NAMALWA (cell line): ENCODE measurements at regions not wholly inside any gene's neighbourhood (a gene's known extent, or its start where the extent isn't known, plus 50 kb on each side); places are given as distances from the start of the nearest gene placed in this dataset.
"Not testable (repeated sequence)": the region's sequence is repeated elsewhere in the genome, so short reads cannot be mapped to it uniquely, and the experiment has no call there.

Source experiments
- DNase-seq: peaks from one replicate; pipeline ENCODE4 v3.0.0-alpha.2; 2015; ENCODE audit warnings: low spot score

DNA sequence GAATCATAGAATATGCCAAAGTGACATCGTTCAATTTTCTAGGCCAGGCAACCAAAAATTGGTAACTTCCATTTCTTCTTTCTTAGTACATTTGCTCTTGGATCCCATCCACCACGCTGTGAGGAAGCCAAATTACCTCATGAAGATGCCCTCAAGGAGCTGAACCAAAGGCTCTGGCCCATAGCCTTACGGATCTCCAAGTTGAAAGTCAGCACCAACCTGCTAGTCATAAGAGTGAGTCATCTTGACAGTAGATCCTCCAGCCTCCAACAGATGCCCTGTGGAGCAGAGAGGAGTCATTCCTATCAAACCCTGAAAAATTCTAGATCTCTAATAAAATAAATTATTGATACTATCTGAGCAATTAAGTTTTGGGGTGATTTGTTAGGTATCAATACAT is 322.5 kb upstream of the COL8A1 start:
- no peak for DNase-seq

DNA sequence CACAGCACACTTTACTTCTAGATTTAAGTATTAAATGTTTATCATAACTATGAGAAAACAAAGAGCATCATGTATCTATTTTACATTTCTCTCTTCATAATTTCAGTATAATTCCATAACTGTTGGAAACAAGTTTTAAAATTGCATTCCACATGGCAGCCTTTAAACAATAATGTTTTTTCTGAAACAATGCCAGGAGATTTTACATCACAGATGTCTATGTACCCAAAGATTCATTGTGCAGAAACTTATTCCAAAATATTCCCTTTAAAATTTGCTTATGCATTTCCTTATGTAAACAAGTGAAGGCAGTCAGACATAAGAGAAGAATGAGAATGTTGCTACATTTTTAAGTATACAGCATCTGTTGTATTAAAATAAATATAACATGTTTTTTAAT is 324.9 kb upstream of the COL8A1 start:
- no peak for DNase-seq

DNA sequence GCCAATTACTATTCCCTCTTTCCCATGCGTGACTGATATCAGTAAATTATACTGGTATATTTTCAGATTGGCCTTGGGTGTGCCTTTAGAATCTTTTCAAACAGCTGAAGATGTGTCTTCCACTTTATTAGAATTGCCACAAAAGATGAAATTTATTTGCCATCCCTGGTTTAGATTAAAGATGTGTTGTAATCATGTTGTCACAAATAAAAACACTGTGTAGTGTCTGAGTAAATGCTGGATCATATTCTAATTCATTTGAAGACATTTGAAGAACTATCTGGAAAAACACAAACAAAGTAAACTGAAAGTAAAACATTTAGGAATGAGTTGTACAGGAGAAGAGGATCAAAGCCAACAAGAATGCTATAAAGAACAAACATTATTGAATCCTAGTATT is 339.7 kb upstream of the COL8A1 start:
- DNase-seq: no peak

DNA sequence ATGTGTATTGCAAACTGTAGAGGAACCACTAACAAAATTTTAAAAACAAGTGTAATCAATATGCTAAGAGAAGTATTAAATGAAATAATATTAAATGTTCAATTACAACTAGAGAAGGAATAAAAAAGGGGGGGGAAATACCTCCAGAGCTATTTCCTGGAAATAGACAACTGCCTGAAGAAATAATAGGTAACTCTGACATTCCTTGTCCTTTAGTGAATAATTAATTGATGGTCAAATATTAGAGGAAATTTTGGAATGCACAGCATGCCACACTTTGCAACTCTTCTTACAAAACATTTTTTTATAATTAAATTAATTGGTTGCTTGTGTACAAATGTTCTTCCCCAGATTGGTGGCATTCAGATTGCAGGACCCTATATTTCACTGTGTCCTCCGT is 342.6 kb upstream of the COL8A1 start:
- DNase-seq: no peak

DNA sequence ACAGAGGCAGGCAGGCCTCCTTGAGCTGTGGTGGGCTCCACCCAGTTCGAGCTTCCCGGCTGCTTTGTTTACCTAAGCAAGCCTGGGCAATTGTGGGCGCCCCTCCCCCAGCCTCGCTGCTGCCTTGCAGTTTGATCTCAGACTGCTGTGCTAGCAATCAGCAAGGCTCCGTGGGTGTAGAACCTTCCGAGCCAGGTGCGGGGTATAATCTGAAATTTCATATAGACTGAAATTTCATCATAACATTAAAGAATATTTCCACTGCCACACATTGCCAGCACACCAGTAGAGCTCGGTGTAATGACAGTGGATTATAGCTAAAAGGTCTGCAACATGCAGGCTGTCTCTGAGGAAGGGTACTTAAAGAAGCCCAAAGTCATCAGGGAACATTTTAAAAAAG is 344.3 kb upstream of the COL8A1 start:
- DNase-seq: not testable (repeated sequence)

DNA sequence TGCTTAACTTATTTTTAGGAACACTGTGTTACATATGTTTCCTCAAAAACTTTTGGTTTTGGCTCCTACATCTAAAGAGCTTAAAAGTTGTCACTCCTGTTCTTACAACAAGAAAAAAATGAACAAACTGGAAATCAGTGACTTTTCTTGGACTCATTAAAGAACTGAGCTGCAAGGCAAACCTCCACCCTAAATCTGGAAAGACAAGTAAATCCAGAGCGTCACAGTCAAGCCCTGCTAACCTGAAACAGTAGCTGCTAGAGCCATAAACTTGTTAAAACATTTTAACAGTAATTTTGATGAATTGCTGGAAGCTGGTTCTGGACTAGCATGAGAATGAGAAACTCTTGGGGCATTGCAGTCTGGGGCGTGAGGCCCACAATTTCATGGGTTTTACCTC is 350.5 kb upstream of the COL8A1 start:
- no peak for DNase-seq

DNA sequence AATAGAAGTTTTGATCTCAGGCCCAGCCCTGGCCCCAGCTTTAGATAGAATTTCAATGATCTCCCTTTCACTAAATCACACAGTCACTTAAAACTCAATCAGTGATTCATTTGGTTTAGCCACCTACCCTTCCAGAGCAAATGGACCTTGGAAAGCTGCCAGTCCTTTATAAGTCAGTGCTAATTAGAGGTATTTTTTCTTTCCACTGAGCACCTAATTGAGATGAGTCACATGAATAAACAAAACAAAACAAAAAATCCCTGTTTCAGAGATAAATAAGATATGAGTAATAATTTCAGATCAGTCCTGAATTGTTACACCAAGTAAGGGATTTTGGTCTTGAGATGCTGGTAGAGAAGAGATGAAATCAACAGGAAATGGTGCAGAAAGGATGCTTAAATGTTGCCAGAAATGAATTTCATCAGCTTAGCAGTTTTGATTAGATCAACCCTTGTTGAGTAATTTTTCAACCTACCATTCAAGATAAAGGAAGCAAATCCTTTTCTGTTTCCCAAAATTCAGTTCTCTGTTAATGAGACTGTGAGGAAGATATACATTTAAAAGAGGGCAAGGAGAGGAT is 352.0 kb upstream of the COL8A1 start:
- DNase-seq: no peak

DNA sequence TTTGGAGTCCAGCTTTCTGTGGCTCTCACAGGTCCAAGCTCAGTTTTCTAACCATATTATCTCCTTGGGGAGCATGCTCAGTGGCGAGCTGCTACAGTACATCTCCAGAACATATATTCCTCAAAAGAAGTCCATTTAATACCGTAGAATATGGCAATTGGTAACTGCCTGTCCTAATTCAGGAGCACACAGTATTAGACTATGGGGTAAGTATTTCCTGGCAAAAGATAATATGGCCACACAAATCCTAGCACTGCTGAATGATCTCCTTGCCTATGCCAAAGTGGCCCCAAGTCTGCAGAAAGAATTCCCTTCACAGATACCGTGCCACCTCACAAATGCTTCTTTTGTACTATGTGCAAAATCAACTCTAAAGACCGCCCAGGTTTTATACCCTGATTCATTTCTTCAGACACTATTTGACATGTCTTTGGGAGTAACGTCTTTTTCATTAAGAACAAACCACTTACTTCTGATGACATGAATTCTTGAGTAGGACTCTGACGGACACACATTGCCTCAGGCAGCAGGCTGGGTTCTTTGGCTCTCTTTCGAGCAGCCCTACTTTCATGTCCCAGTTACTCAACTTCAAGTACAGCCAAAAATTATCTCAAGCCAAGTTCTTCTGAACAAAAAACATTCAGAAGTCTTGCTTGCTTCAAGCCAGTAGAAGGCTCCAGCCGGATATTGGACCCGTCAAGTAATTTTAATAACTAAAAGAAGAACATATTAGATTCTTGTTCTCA is 368.3 kb upstream of the DCBLD2 start:
- no peak for DNase-seq

DNA sequence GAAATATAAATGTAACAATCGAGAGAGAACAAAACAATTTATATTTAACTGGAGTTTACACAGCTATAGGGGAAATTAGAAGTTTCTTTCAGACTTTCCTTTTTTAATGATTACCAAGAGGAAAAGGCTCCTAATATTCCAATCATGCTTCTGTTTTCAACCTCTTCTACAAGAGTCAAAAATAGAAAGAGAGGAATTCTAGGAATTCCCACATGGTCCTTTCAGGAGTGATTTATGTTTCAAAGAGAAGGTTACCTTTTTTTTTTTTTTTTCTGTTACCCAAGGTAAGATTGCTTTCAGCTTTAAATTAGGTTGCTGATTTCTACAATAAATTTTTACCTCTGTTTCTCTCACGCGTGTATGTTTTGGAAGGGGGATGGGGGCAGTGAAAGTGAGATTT is 355.3 kb upstream of the DCBLD2 start:
- no peak for DNase-seq

DNA sequence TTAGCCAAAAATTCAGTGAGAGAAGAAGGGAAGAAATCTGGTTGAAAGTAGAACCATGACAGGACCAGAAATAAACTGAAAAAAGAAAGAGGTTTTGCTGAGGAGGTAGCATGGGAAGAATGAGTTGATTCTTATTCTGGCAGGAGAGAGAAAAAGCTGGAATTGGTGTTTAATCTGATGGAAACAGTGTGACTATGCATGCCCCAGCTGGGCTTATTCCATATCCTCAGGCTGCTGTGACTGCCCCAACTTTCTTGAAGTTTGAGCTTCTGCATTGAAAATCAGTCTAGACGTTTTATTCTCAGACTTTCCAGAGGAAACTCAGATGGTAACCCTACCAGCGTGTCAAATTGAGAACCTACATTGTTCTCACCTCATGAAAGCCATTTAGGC is 352.5 kb upstream of the DCBLD2 start:
- no peak for DNase-seq

DNA sequence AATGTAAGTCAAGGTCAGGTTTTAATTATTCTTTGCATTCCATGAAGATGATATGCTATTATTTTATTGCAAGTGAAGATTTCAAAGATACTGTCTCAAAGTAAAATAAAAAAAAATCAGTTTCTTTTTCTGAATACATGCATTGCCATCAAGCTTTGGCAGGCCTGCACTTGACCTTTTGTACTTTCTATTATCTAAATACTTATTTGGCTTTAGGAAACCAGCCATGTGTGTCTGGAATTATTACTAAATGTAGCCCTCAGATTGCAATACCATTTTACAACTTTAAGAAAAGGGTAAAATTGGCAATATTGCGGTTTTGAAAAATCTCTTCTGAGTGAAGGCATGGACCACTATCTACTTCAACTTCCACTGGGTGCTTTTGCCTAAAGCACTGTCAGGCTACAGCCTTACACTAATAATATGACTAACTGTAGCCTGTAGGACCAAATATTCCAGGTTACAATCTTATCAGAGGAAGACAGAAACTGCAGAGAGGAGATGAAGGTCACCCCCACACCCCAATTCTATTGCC is 349.4 kb upstream of the DCBLD2 start:
- DNase-seq: no peak

DNA sequence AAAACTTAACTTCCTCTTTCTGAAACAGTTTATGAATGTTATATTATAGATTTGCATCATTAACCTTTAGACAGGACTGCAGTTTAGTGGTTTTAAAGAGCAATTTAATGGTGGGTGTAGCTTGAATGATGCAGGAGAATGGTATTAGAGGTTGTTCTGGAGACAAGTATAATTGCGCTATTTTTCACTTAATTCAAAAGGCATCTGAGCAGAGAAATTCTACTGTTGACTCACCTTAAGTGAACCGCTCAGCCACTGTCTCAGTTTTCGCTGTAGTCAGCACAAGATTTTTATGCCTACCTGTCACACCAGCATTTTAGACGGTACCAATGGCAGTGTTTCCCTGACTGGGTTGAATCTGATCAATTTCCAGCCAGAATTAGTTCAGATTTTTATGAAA is 348.8 kb upstream of the DCBLD2 start:
- no peak for DNase-seq

DNA sequence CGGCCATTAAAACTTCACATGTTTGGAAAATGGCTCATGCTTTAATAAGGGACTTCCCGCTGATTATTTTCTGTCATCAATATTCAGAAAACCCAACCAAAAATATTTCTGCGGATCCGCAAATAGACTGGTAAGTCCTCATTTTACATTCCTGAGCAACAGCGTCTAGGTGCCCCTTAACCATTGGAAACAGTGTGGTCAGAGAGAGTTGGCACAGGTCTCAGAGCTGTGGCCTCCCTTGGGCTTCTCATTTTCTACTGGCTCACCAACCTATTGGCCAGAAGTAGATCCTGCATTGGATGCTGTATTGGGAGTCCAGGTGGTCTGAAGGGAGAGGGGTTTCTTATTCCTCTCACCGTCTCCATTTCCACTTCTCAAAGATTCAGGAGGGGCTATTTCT is 348.1 kb upstream of the DCBLD2 start:
- no peak for DNase-seq

DNA sequence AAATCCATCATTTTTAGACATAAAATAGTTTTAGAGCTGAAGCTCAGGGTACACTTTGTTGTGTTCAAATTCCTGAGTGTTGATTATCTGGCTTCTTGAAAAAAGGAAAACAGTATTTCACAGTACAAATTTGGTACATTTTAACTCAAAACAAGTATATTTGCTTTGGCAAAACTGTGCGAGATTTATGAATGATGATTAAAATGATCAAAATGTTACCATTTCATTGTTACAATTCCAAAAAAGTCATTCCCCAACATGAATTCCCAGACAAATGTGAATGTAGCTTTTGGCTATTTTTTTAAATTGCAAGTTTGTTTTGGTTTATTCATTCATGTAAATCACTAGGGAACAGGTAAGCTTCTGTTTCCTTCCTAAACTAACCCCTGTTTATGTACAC is 347.4 kb upstream of the DCBLD2 start:
- DNase-seq: no peak

DNA sequence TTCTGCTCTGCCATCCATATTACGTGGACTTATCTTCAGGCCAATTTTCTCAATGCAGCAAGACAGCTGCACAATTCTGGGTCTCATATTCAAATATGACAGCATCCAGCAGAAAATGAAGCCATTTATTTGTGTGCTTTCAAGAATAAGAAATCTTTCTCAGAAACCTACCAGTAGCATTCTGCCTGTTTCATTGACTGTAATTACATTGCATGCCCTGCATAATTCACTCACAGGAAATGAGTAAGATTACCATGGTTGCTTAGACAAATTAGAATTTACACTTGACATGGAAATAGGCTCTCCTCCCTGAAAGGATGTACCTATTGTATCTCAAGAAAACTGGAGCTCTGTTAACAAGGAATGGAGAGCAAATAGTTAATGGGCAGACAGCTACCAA is 346.6 kb upstream of the DCBLD2 start:
- DNase-seq: no peak

DNA sequence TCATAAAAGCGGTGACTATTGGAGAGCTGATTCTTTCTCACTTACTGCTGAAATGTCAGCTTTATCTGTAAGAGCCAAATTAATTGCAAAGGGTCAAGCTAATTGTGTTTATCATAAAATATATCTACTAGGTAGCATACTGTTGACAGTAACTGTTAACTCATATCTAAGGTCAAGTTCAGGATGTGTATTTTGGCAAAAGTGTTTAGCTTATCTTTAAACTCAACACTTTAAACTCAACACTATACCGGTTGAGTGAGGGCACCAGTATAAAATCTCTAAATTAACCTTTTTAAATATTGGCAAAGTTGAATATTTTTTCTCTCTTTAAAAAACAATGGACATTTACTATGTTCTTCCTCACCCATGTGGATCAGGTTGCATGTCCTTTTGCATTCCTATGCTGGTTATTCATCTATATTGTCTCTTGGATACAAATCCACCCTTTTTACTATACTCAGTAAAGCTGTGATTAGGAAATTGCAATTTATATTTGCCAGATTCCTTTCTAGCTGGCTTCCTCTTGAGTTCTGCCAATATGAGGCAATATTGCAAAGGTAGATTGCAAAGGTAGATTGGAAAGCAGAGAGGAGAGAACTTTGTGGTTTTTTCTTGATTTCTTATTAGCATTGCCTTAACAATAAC is 344.6 kb upstream of the DCBLD2 start:
- no peak for DNase-seq

DNA sequence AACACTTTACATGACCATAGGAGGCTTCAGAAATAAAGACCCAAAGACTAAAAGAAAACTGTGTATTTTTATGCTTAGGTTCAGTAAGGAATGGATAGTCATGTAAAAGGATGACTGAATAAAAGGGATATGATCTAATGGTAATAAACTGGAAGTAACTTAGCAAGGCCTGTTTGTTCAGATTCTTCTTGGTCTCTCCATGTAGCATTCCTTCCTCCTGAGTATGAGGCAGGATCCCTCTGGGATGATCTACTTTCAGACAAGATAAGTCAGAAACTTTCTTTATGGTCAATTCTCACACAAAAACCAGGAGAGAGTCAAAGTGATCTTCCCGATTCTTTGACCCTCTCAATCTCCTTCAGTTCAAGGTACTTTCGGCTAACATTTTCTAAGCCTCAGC is 340.8 kb upstream of the DCBLD2 start:
- DNase-seq: no peak

DNA sequence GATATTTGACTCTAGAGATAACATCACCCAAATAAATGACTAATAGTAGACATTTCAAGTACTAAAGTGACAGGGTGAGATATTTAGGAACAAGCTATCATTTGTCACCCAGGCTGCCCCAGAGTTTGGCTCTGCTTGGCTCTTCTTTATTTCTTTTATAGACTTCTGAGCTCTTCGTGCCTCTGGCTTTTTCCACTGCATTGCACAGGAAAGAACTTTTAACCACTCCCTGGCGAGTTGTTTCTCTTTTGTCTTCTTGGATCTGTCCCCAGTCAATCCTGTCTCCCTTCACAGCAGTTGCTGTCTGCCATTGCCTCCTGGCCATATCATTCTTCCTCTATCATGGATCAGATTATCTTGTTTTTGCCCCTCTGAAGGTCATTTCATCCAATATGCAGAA is 339.2 kb upstream of the DCBLD2 start:
- DNase-seq: no peak

DNA sequence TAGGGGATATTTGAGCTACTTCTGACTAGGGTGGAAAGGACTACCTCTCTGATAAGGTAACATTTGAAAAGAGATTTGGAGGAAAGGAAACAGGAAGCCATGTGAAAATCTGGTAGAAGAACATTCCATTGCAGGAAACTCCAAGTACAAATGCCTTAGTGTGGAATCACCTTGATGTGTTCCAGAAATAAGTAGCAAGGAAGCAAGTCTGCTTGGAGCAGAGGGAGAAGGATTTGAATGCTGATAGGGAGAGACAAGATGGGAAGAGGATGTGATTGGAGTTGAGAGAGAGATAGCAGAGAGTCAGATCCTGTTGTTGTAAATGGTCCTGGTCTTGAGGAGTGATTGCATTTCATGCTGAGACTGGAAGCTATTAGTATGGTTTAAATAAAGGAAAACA is 335.1 kb upstream of the DCBLD2 start:
- DNase-seq: no peak

DNA sequence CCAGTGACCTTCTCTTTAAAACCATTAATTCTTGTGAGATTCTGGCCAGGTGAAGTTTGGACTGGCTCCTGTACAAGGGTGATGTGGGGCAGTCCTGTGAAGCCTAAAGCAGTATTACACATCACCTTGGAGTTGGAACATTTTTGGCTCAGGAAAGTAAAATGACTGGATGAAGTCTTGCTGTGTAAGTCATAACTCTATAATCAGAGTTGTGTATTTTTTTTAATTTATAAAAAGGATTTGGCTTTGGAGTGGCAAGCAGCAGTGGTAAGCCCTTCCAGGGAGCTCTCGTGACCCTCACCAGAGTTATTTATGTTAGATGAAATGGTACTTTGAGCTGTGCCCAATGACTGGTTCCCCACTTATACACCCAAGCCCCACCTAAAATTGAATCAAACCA is 331.2 kb upstream of the DCBLD2 start:
- DNase-seq: no peak

DNA sequence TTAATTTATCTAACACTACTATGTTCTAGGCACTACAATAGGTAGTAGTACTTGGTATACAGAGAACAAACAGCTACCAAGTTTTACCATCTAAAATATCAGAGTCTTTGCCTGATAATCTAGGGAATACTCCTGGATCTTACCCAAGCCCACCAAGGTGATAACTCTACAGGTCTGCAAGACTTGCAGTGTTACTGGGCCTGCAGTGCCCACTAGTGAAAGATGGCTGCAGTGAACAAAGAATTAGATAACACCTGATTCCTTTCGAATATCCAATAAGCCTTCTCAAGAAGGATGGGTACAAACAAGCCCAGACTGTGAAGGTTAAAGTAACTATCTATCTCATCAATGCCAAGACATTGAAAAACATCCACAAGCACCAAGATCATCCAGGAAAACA is 317.0 kb upstream of the DCBLD2 start:
- no peak for DNase-seq

DNA sequence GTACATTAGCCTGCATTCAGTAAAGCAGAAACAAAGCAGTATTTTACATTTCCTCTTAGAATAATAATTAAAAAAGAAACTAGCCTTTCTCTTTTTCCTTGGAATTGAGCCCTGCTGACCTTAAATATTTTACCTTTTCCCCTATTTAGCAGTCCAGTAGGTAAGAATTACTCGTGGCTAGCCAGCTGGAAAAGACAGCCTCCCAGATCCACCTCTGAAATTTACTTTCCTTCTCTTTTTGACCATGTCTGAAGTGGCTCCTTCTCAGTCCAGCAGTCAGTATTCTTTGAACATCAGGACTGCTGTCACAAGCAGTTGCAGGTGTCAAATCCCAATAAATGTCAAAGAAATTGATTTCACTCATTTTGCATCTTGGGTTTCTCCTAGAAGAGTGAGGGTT is 311.5 kb upstream of the DCBLD2 start:
- no peak for DNase-seq

DNA sequence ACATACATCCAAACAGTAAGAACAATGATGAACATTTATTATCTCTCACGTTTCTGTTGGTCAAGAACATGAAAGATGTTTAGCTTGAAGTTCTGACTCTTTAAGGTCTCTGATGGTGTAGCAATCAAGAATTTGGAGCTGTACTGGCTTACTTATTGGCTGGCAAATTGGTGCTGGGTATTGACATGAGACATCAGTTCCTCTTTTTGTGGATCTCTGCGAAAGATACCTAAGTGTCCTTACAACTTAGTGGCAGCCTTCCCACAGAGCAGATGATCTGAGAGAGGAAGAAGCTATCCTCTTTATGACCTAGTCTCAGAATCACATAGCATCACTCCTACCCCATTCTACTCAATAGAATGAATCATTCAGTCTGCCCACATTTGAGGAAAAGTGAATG is 309.8 kb upstream of the DCBLD2 start:
- no peak for DNase-seq

DNA sequence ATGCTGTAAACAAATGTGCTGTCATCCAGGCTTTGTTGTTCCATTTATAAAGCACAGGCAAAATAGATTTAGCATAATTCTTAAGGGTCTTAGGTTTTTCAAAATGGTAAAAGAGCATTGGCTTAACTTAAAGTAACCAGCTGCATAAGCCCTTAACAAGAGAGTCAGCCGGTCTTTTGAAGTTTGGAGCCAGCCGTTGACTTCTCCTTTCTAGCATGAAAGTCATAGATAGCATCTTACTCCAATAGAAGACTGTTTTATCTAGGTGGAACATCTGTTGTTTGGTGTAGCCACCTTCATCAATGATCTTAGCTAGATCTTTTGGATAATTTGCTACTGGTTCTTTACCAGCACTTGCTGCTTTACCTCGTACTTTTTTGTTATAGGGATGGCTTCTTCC is 297.5 kb upstream of the DCBLD2 start:
- no peak for DNase-seq
